Fibroblast of villous mesenchyme (primary cell): ENCODE measurements at regions not wholly inside any gene's neighbourhood (a gene's known extent, or its start where the extent isn't known, plus 50 kb on each side); places are given as distances from the start of the nearest gene placed in this dataset.

Experiments used
- DNase-seq: peaks from one replicate; pipeline ENCODE4 v3.0.0-alpha.2; 2010; ENCODE audit warnings: low read depth
- H3K4me3 ChIP-seq: 2 replicates; pipeline ENCODE4 v1.5.1; 2011; ENCODE audit warnings: low read depth, mild to moderate bottlenecking, low read length
- TF ChIP-seq, protein P1 (sequence below): IDR thresholded peaks from 2 replicates; pipeline ENCODE4 v1.5.1; 2012; ENCODE audit warnings: low read depth, mild to moderate bottlenecking, low read length; ENCODE audit not compliant: insufficient read depth

GRCh38 chr10:2431961-2432360 lies 635.4 kb upstream of the PFKP start:
- TF ChIP-seq, protein P1, sequence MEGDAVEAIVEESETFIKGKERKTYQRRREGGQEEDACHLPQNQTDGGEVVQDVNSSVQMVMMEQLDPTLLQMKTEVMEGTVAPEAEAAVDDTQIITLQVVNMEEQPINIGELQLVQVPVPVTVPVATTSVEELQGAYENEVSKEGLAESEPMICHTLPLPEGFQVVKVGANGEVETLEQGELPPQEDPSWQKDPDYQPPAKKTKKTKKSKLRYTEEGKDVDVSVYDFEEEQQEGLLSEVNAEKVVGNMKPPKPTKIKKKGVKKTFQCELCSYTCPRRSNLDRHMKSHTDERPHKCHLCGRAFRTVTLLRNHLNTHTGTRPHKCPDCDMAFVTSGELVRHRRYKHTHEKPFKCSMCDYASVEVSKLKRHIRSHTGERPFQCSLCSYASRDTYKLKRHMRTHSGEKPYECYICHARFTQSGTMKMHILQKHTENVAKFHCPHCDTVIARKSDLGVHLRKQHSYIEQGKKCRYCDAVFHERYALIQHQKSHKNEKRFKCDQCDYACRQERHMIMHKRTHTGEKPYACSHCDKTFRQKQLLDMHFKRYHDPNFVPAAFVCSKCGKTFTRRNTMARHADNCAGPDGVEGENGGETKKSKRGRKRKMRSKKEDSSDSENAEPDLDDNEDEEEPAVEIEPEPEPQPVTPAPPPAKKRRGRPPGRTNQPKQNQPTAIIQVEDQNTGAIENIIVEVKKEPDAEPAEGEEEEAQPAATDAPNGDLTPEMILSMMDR = no peak
- DNase-seq = no peak

GRCh38 chr10:2427412-2427811 lies 639.9 kb upstream of the PFKP start:
- no peak overlapping the region for H3K4me3 ChIP-seq
- DNase-seq = no peak
- TF ChIP-seq, protein P1 = no peak

More at GRCh38 chr10:2431961-2432360, 635.4 kb upstream of the PFKP start:
- H3K4me3 ChIP-seq = no peak overlapping the region

GRCh38 chr10:2425320-2425719 lies 642.0 kb upstream of the PFKP start:
- no peak for DNase-seq
- TF ChIP-seq, protein P1 = no peak
- no peak overlapping the region for H3K4me3 ChIP-seq

DNA sequence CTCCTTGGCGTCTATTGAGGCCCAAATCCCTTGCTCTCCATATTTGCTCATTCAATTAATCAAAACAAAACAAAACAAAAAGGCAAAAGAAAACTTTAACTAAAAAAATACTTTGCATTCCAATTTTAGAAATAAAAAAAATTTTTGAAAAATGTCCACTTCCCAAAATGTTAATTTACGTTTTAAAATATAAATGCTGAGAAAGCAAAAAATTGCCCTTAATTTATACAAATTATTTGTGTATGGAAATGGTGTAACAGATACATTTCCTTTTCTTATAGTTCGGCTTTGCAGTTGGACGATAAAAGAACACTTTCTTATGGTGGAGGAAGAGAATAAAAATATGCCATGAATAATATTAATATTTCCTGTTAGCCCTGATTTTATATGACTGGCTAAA lies 652.8 kb upstream of the PFKP start:
- TF ChIP-seq, protein P1 = no peak
- H3K4me3 ChIP-seq = no peak overlapping the region
- DNase-seq = no peak

DNA sequence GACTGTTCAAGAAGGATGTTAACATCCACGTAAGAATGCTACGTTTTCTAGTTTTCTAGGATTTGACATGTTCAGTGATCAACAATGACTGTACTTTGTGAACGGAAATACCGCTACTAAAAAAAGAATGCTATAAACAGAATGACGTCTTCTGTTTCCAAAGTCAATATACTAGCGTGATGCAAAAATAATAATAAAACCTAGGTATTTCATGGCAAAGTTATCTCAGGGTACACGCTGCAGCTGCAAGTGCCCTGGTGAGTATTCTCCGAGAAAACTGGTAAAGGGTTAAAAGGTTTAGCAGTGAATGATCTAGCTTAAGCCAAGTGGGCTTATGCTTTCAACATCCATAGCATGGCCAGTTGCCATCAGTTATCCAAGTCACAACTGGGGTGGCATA lies 653.3 kb upstream of the PFKP start:
- TF ChIP-seq, protein P1 = no peak
- H3K4me3 ChIP-seq = no peak overlapping the region
- no peak for DNase-seq

GRCh38 chr10:2410049-2410448 lies 657.3 kb upstream of the PFKP start:
- no peak for DNase-seq
- H3K4me3 ChIP-seq = no peak overlapping the region
- TF ChIP-seq, protein P1 = no peak

DNA sequence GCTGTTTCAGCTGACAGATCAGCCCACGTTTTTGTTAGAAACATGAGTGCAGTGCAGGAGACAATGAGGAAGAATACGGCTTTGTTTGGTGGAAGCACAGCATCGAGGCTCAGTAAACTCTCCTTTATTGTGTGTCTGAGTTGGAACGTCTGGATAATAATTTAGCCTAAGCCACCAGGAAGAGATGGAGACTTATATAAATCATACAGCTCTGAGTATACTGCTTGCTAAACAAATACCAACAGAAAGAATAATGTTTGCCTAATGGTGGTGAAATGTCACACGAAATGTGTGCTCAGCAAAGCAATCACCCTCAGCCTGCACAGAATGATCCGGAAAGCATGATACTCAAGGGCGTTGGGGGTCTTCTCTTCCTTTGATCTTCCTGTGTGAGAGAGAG lies 664.1 kb upstream of the ADARB2 start:
- TF ChIP-seq, protein P1 = no peak
- no peak for DNase-seq
- no peak overlapping the region for H3K4me3 ChIP-seq
